PC-3 (cell line): ENCODE measurements at regions not wholly inside any gene's neighbourhood (a gene's known extent, or its start where the extent isn't known, plus 50 kb on each side); places are given as distances from the start of the nearest gene placed in this dataset.

Experiments used
- EZH2 ChIP-seq: fragments of 300-600 bp; sonication (generic); IDR thresholded peaks from one replicate; pipeline ENCODE4 v1.6.1; 2017; ENCODE audit warnings: antibody characterized with exemption, mild to moderate bottlenecking, low read length; ENCODE audit not compliant: unreplicated experiment
- EZH2phosphoT487 ChIP-seq: fragments of 300-600 bp; sonication (generic); IDR thresholded peaks from 2 replicates; pipeline ENCODE4 v1.6.1; 2018; ENCODE audit warnings: mild to moderate bottlenecking, antibody characterized with exemption, low read length, borderline replicate concordance
- TF ChIP-seq, protein P1 (sequence below): fragments of 300-600 bp; sonication (generic); conservative IDR thresholded peaks from 2 replicates; pipeline ENCODE4 v1.5.1; 2017; ENCODE audit warnings: antibody characterized with exemption, low read depth, mild to moderate bottlenecking, low read length

DNA sequence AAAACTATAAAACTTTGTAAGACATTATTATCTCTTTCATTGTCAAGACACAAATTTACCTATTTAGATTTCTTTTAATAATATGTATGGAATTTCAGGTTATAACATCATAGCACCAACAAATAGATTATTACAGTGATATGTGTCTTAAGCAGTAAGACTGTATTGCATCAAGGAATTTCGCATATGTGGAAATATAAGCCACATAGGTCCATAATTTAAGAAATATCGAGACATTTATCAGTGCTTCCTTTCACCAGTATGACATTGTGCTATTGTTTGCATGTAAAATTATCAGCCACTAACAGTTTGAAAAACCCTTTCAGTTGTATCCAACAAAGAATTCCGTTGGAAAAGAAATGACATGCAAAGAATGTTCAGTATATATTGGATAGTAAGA, 186.7 kb upstream of the RASA1 start:
- TF ChIP-seq, protein P1, sequence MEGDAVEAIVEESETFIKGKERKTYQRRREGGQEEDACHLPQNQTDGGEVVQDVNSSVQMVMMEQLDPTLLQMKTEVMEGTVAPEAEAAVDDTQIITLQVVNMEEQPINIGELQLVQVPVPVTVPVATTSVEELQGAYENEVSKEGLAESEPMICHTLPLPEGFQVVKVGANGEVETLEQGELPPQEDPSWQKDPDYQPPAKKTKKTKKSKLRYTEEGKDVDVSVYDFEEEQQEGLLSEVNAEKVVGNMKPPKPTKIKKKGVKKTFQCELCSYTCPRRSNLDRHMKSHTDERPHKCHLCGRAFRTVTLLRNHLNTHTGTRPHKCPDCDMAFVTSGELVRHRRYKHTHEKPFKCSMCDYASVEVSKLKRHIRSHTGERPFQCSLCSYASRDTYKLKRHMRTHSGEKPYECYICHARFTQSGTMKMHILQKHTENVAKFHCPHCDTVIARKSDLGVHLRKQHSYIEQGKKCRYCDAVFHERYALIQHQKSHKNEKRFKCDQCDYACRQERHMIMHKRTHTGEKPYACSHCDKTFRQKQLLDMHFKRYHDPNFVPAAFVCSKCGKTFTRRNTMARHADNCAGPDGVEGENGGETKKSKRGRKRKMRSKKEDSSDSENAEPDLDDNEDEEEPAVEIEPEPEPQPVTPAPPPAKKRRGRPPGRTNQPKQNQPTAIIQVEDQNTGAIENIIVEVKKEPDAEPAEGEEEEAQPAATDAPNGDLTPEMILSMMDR = no peak
- TF ChIP-seq EZH2 (no peak), EZH2phosphoT487 (no peak)
